22Rv1 (cell line): ENCODE measurements at regions not wholly inside any gene's neighbourhood (a gene's known extent, or its start where the extent isn't known, plus 50 kb on each side); places are given as distances from the start of the nearest gene placed in this dataset.

Experiments used
- CTCF ChIP-seq: fragments of 450-650 bp; IDR thresholded peaks from 2 replicates; pipeline ENCODE4 v1.5.1; 2017; ENCODE audit warnings: mild to moderate bottlenecking
- ZFX ChIP-seq: fragments of 450-650 bp; IDR thresholded peaks from 2 replicates; pipeline ENCODE4 v1.6.1; 2017; ENCODE audit warnings: antibody characterized with exemption, borderline replicate concordance

- TF ChIP-seq CTCF (no peak), ZFX (no peak)
These were observed 454.3 kb upstream of the CDH11 start for GRCh38 chr16:65576139-65576538.
